ENCODE measurements at regions not wholly inside any gene's neighbourhood (a gene's known extent, or its start where the extent isn't known, plus 50 kb on each side); places are given as distances from the start of the nearest gene placed in this dataset.
"Not testable (repeated sequence)": the region's sequence is repeated elsewhere in the genome, so short reads cannot be mapped to it uniquely, and the experiment has no call there.

DNA sequence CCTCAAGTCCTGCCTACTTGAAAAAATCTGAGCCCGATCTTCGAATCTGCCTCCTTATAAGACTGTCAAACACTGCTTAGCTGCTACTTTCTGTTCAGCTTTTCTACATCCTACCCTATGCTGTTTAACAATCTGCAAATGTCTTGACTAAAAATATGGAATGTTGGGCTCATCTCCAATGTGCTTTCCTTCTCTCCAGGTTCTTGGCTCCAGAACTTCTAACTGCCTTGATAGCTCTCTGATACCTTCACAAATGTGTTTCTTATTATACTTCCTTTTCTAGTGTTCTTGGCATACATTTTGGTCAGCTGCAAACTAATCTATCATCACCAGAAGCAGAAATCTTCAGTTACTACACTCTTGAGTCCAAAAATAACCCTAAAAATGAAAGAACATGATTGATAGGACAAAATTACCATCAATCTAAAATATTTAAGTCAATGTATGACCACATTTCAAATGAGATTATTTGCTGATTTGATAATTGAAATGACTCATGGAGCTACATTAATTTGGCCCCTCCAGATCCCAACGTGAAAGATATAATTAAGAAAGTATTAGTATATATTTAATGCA is 372.3 kb upstream of the MON1B start:
- DNase-seq: no peak

DNA sequence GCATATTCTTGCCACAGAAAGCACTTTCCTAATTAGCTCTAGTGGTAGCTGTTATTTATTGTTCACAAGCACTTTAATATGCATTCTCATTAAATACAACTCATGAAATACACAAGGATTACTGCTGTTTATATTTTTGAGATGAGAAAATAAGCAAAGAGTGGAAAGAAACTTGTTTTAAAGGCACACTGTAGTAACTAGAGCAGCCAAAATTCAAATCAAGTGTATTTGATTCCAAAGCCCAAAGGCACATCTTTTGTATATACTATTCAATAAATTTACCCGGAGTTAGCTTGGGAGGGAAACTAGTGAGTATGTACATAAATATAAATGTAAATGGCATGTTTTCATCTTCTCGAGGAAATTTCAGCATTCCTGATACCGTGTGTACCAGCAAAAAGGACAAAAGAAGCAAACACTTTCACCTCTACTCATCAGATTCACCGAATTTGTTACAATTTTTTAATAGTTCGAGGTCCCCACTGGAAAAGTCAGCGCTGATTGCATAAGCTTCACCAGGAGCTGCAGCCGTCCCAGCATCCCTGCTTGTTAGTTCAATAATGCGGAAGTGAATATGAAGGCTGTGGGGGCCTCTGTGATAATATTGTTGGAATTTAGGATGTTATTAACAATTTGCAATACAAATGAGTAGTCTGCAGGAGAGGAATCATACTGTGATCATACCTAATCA is 371.6 kb upstream of the MON1B start:
- DNase-seq: no peak

DNA sequence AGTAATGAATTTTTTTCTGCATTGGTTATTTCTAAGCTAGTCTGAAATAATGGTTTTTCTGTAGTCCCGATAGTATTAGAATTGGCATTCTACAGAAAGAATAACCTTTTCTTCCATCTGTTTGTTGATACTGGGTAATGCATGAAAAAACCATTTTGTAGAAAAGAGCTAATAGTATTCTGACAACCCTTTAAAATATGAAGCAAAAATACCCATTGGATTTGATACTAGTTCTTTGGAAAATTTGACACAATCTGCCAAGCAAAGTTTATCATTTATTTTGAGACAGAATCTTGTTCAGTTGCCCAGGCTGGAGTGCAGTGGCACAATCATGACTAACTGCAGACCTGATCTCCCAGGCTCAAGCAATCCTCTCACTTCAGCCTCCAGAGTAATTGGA is 366.8 kb upstream of the MON1B start:
- no peak for DNase-seq

DNA sequence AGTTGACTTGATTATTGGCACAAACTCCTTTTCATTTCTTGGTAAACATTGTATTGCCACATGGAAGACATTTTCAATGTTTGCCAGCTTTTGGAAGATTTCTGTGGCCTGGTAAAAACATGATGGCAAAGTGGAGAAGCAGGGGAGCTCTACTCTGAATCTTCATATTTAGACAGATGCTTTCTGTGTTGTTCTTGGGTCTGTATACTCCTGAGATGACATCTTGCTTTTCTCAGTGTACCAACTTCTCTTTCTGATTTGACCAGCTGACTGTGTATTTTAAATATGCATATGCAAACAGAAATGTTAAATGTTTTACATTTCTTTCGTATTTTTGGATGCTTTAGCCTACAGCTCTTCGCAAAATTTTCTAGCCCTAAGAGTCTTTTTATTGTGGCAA is 366.2 kb upstream of the MON1B start:
- no peak for DNase-seq

DNA sequence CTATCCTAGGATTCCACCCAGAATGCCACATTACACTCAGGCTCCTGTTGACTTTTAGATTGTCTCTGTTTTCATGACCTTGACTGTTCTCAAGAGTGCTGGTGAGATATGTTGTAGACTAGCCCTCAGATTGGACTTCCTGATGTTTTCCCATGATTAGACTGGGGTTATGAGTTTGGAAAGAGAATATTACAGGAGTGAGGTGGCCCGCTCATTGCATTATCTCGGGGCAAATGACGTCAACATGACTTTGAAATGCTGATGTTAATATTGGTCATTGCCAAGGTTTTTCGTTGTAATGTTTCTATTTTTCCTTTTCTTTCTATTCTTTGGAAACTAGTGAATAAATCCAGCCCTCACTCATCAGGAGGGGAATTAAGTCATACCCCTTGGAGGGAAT is 355.7 kb upstream of the MON1B start:
- DNase-seq: no peak

DNA sequence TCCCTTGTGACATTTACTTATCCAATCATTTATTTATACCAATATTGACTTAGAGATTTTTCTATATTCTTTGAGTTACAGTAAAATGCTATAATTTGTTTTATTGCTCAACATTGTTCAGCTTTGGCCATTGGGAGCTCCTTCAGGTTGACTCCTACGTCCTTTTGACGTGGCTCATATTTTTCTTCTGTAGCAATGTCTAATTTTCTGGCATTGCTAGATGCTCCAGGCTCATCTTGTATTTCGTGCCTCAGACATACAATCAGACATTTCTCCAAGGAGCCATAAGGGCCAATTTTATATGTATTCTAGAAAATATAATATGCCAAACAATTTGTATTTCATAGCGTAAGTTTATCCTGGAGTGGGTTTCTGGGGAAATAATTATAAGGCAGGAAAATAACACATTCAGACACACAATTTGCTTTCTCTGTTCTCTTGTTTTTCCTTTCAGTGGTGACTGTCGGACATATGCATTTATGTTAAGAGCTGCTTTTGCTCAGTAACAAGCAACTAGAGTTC is 355.1 kb upstream of the MON1B start:
- DNase-seq: no peak

DNA sequence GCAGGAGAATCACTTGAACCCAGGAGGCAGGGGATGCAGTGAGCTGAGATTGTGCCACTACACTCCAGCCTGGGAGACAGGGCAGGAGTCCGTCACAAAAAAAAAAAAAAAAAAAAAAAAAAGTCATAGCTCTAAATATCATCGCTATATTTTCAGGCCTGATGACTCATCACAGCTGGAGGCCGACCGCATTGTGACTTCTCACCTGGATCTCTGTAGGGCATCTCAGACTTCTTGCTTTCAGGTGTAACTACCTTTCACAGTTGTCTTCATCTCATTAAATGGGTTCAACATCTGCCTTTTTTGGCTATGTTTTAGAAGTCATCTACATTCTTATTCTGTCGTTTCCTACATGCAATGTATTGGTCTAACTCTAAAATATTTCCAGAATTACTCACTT is 353.1 kb upstream of the MON1B start:
- DNase-seq: no peak

DNA sequence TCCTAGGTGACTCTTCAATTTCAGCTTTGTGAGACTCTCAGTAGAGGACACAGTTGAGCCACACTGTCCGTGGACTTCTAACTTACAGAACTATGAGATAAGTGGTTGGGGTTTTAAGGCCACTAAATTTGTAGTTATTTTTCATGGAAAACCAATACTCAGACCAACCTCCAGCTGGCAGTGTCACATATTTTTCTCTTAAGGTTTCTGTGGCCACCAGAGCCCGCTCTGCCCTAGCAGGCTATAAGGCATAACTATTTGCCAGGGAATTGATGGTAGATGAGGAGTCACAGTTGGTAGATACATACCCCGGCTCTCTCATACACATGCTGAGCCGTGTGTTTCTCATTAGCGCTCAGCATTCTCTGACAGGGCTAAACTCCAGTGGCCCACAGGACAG is 336.8 kb upstream of the MON1B start:
- no peak for DNase-seq

DNA sequence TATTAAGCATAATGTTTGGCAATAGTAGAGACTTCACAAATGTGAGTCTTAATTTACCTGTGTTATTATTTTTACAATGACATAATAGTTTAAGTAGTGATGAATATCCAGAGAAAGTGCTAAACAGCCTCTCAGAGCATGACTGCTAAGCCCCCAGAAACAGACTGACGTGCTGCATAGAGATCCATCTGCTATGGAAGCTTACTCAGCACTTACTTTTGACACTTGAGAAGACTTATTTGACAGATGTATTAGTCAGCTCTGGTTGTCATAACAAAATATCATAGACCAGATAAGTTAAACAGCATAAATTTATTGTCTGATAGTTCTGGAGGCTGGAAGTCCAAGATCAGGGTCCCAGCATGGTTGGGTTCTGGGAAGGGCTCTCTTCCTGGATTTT is 334.9 kb upstream of the MON1B start:
- no peak for DNase-seq

DNA sequence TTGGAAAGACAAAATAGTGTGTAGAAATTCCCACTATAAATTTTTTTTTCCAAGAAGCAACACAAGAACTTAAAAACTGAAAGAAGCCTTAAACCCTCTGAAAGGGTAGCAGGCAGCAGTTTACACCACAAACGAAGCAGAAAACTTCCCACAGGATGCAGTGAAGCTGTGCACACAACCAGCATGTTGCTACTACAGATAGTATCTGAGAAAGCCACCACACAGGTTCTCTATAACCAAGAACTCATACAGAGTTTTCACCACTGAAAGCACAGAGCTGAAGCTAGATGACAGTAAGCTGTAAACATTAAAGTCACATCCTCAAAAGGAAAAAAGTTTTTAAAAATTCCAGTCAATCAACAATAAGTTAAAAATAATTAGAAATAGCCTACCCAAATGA is 333.6 kb upstream of the MON1B start:
- DNase-seq: no peak

DNA sequence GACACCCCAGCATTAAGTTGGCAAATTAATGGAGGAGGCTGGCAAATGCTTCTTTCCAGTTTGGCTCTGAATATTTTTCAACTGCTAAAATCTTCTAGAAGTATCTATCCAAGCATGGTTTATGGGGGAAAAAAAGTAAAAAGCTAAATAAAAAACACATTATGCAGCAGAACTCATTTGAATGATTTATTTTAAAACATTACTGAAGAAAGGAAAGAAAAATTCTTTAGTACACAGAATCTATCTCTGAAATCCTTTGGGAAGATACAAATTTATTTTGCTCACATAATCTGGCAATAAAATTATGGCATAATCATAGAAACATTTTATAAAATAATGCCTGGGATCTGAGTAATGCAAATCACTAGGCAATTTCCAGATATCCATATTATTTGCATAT is 328.1 kb upstream of the MON1B start:
- no peak for DNase-seq

DNA sequence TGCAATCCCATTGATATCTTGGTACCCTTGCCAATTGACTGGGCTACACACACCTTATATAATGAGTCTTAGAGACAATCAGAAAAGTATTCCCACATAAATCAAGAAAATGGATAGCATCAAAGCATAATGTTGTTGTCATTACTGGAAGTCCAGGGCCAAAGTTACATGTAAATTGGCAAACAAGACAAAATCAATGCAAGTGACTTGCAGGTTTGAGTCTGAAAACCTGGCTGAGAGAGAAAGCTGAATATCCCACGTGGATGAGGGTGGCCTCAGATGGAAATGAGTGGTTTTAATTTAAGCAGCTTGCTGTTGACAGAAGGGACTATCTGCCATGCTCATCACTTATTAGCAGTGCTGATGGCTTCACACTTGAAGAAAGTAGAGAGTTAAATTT is 324.0 kb upstream of the MON1B start:
- DNase-seq: no peak

DNA sequence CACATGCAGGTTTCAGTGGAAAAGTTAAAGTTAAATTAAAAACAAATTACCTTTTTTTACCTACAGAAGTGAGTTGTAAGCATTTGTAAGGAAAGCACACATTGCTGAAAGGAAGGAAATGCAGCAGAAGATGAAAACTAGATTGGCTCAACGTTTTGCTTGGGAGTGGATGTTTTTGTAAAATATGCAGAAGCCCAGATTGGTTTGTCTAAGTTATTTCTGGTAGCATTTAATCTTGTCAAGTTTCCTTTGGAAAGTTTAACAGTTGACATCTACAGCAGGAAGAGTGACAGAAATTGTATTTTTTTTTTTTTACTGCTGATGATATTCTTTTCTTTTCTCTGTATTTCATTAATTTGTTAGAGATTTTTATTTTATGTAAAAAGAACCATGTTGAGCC is 315.1 kb upstream of the MON1B start:
- no peak for DNase-seq

DNA sequence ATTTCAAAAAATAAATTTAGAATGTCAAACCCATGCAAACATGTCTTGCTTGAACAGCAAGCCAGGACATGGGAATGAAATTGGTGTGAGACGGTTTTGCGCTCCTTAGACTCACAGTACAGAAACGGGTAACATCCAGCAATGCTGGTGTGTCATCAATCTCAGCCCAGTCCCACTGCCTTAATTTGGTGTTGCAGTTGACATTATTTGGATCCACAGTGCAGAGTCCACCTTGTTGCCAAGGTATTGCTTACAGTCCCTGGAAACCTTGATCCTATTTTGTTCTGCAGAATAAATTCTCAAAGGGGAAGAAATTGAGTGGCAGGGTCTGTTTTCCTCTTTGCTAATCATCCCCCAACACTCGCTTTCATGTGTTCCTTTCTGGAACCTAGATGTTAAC is 311.6 kb upstream of the MON1B start:
- DNase-seq: no peak

DNA sequence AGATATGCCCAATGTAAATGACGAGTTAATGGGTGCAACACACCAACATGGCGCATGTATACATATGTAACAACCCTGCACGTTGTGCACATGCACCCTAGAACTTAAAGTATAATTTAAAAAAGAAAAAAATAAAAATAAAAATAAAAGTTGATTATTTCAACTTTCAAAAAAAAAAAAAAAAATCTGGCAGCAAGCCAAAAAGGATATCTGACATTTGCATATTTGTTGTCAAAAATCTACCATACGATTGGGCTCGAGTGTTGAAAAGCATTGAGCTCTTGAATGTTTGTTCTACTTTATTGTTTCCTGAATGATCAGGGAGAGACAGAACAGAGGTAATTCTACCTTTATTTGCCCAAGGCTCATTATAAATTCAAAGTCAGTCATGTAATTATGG is 310.5 kb upstream of the MON1B start:
- DNase-seq: not testable (repeated sequence)

DNA sequence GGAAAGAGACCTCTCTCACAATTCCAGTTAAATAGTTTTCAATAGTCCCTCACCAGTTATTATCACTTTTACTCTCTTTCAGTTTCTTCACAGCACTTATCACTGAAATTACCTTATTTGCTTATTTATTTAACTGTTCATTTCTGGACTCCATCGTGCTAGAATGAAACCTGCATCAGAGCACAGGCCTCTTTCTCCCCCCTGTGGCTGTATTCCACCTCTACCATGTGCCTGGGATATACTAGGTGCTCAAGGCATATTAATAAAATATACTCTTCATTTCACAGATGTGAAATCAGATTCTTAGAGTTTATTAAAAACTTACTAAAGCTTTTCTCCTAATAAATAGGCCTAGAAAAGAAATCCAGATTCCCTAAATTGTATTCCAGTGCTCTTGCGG is 308.9 kb upstream of the MON1B start:
- DNase-seq: no peak

DNA sequence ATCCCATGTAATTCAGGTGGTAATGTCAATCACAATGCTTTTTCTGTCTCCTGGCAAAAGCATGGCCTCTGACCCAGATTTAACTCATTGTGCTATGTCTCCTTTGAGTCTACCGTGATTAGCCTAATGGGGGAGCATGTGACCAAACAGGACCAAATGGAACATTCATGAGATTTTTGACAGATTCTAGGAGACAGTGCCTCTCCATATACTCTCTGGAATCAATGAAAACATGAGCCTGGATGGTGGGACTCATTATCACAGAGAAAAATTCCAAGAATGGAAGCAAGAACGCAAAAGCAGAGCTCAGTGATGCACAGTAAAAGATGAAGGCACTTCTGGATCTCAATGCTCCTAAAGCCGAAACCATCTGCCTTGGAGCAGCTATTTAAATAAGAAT is 307.9 kb upstream of the MON1B start:
- no peak for DNase-seq

DNA sequence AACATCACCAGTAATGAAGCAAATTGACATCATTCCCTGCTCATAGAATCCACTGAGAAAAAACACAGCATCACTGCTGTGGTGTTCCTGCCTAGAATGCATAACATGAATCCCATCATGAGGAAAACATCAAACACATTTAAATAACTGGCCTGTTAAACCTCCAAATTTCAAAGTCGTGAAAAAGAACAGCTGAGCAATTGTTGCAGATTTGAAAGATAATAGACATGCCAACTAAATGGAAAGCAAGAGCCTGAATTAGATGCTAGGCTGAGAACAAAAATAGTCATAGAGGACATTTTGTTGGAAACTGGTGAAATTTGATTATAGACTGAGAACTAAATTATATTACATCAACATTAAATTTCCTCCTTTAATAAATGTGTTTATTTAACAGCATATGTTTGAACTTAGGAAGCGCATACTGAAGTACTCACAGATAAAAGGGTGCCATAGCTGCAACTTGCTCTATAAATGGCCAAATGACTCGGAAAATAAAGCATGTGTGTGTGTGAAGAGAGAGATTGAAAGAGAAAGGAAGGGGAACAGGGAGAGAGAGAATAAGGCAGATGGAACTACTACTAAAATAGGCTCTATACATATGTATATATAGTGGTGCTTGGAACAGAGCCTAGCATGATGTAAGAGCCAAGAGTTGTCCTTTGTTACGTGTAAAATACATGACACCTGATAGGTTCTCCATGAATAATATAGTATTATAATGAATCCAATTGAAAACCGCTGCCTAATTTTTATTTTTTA is 305.0 kb upstream of the MON1B start:
- DNase-seq: no peak

DNA sequence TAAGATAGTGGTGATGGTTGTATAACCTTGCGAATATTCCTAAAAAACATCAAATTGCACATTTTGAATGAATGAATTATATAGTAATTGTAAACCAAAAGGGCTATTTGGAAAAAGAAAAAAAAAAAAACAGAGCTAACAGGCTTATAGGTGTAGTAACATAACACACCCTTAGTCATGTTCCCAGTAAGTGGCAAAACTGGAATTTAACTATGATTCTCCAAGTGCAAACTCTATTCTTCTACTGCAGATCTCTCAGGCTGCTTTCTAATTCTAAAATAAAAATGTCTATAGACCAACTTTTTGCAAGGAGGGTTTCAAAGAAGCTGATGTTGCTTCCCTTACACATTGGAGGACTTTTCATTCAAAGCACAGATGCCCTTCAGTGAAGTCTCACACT is 293.2 kb upstream of the MON1B start:
- DNase-seq: no peak

DNA sequence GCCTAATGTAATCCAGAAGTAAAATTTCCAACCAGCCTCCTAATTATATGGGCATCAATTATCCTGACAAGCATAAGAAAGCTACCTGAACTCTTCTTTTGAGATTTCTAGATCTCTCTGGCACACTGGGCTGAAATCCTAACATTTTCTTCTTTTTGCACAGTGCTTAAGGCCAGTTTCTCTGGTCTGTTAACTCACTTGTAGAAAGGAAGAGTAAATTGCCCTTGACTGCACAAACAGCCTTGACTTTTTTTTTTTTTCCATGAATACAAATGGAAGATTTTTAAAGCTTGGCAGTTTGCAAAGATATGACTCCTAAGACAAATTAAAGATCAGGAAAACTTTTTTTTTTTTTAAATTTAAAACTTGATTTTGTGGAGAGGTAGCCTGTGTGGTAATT is 291.2 kb upstream of the MON1B start:
- no peak for DNase-seq

DNA sequence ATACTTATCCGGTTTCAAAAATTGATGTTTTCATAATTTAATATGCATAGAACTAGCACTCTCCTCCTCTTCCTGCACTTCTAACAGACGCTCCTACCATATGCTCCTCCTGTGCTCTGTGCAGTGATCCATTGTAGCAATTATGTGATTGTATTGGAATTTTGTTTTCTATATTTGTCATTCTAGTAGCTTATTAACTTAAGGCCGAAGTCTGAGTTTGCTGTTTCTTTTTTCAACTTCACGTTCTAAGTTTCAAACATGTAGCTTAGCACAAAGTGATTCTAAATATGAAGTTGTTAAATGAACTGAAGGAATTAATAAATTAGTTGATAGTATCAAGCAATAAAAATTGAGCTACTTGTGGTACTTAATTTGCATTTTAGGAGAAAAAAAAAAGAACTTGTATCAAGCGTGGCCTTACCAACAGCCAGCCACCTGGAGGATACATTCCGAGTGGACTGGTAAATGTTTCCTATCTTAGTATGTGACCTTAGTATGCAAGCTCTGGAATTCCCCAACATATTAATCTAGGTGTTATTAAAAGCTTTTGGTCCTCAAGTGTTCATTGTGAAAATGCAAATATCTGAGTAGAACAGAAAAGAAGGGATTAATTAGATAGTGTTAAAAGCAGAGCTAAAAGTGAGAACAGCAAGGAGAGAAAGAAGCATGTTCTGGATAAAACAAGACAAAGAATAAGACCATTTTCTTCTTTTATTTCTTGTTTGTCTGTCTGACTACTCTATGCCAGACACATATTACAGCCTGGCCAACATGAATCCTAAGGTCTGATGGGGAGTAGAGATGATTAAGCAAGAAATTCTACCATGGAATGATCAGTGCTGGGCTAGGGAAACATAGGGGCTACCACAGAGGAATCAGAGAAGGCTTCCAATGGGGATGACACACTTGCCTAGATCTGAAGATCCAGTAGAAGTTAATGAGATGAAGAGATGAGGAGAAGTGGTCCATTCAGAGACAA is 290.4 kb upstream of the MON1B start:
- no peak for DNase-seq

DNA sequence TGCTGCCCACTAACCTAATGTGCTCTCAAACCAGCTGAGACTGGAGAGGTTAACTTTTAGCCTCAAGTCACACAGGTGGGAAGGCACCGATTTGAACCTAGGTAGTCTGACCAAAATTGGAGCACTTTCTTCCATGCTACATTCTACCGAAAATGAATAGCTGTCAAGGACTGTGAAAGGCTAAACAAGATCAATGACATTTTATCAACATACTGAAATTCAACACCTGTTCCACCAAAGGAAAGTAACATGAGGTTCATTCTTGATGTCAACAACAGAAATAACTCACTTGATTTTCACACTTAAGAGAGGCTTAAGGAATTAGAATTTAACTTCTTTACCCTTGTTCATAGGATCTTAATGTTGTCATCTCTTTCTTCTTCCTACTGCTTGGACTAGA is 284.4 kb upstream of the MON1B start:
- no peak for DNase-seq

DNA sequence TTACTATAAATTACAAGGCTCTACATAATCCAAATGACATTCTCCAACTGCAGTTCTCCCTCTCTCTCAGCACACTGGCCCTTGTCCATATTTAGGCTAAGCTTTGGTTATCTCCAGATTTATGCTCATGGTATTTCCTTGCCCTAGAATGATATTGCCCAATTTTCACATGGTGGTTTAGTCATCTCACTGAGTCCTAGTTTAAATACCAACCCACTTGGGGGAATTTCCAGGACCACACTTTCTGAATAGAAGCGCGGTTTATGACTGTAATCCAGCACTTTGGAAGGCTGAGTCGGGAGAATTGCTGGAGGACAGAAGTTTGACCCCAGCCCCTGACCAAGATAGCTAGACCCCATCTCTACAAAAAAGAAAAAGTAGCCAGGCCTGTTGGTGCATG is 280.1 kb upstream of the MON1B start:
- peak; percentile 22 for DNase-seq

All from T1000 (cell line).